NCI-H226 (cell line): ENCODE measurements at regions not wholly inside any gene's neighbourhood (a gene's known extent, or its start where the extent isn't known, plus 50 kb on each side); places are given as distances from the start of the nearest gene placed in this dataset.
A peak's percentile ranks its signal among the peaks of the same experiment; 100 is the strongest.

Experiments used
- DNase-seq: peaks from one replicate; pipeline ENCODE4 v3.0.0-alpha.2; 2015

GRCh38 chr4:99712099-99712498 is 54.5 kb upstream of the C4orf54 start:
- DNase-seq: no peak

GRCh38 chr4:99711657-99712056 is 54.0 kb upstream of the C4orf54 start:
- no peak for DNase-seq

- peak; percentile 74 for DNase-seq
These were observed 53.2 kb upstream of the C4orf54 start for GRCh38 chr4:99710681-99711345.

GRCh38 chr4:99710020-99710419 is 52.4 kb upstream of the C4orf54 start:
- no peak for DNase-seq

GRCh38 chr4:99708551-99708950 is 50.9 kb upstream of the C4orf54 start:
- DNase-seq: no peak
